Smooth muscle cell (in vitro differentiated cells): ENCODE measurements at regions not wholly inside any gene's neighbourhood (a gene's known extent, or its start where the extent isn't known, plus 50 kb on each side); places are given as distances from the start of the nearest gene placed in this dataset.
"Not testable (repeated sequence)": the region's sequence is repeated elsewhere in the genome, so short reads cannot be mapped to it uniquely, and the experiment has no call there.

Source experiments
- DNase-seq: peaks from one replicate; lab custom pipeline; 2025; ENCODE audit not compliant: unreplicated experiment; lab: John Stamatoyannopoulos, UW
- H2AFZ ChIP-seq: fragments of 200-600 bp; sonication (generic); 2 replicates; pipeline ENCODE4 v1.6.0; 2016; ENCODE audit warnings: antibody characterized with exemption, low read depth, mild to moderate bottlenecking
- H3F3A ChIP-seq: fragments of 200-600 bp; sonication (generic); 2 replicates; pipeline ENCODE4 v1.6.0; 2017; ENCODE audit warnings: antibody characterized with exemption, low read depth
- H3K27ac ChIP-seq: fragments of 200-600 bp; sonication (generic); 2 replicates; pipeline ENCODE4 v1.5.1; 2016; ENCODE audit warnings: low read depth, mild to moderate bottlenecking
- H3K27me3 ChIP-seq: fragments of 200-600 bp; sonication (generic); 2 replicates; pipeline ENCODE4 v1.6.1; 2016; ENCODE audit warnings: low read depth, mild to moderate bottlenecking
- H3K36me3 ChIP-seq: fragments of 200-600 bp; sonication (generic); 2 replicates; pipeline ENCODE4 v1.5.1; 2016; ENCODE audit warnings: low read depth
- H3K4me1 ChIP-seq: fragments of 200-600 bp; sonication (generic); 2 replicates; pipeline ENCODE4 v1.5.1; 2016; ENCODE audit warnings: low read depth
- H3K4me2 ChIP-seq: fragments of 200-600 bp; sonication (generic); 2 replicates; pipeline ENCODE4 v1.6.0; 2016; ENCODE audit warnings: mild to moderate bottlenecking
- H3K4me3 ChIP-seq: fragments of 200-600 bp; sonication (generic); 2 replicates; pipeline ENCODE4 v1.5.1; 2016; ENCODE audit warnings: mild to moderate bottlenecking
- H3K79me2 ChIP-seq: fragments of 200-600 bp; sonication (generic); 2 replicates; pipeline ENCODE4 v1.6.0; 2016; ENCODE audit warnings: low read depth, mild to moderate bottlenecking
- H3K9ac ChIP-seq: fragments of 200-600 bp; sonication (generic); 2 replicates; pipeline ENCODE4 v1.6.0; 2016; ENCODE audit warnings: low read depth
- H3K9me3 ChIP-seq: fragments of 200-600 bp; sonication (generic); replicated peaks from 2 replicates; pipeline ENCODE4 v1.5.1; 2016; ENCODE audit warnings: low read depth
- H4K20me1 ChIP-seq: fragments of 200-600 bp; sonication (generic); 2 replicates; pipeline ENCODE4 v1.6.0; 2016; ENCODE audit warnings: low read depth
- WGBS: methylation state at CpG from one replicate; pipeline ENCODE4 v1.1.7; 2016; ENCODE audit warnings: low lambda C conversion rate; 5-methylcytosine and 5-hydroxymethylcytosine counted together

DNA sequence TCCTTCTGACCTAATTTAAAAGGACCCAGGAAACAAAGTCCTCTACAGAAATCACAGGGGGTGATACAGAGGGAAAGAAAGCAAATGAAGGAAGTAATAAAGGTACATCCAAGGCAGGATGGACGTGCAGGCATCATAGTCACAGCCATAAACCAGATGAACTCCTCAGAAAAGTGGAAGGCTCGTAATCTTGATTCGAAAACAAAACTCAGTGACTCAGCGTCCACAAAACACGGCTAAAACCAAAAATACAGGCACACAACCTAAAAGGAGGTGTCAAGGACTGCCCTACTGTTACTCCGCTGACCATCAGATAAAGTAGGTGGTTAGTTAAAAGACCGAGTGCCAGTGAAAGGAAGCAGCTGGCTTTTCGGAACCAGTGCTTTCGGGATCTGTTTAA, 81.5 kb downstream of the TRIM69 start:
- DNase-seq, H3K4me3 ChIP-seq, H3K9ac ChIP-seq, H3K79me2 ChIP-seq, H3K4me1 ChIP-seq, H3K9me3 ChIP-seq, H3K27ac ChIP-seq, H3K36me3 ChIP-seq, H4K20me1 ChIP-seq, H3F3A ChIP-seq, H2AFZ ChIP-seq: not testable (repeated sequence)
- Histone ChIP-seq H3K27me3 (peaks cover 17% of the 10 kb centered on the region), H3K4me2 (peak overlapping the region; percentile 10)
- 25% methylated on average over 8 of the region's 9 CpGs for WGBS

DNA sequence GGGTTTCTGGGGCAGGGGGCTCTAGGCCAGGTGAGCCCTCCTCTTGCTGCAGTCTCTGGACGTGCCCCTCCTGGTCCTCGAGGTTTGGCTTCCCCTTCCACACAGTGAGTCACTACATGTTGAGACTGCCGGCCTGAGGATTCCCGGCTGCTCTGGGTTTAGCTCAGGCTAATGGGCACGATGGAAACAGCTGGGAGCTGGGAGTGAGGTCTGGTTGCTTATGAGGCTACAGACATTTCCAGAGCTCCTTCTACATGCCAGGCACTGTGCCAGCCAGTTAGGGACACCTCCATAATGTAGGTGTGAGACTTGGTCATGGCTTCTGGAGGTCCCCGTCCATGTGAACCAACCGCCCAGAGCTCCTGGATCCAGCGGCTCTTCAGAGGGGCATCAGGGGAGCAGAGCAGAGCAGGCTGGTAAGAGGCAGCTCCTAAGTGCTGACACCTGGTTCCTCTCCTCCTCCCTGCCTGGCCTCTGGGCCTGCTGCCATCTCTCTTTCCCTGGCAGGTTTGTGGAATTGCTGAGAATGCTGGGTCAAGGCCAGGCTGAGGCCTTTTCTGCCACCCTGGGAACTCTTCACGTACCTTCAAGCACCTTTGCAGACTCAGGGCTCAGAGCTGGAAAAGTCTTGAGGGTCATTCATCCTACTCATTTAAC, 83.1 kb downstream of the TRIM69 start:
- DNase-seq, H3K27me3 ChIP-seq, H2AFZ ChIP-seq, H3K4me1 ChIP-seq, H3K4me3 ChIP-seq, H4K20me1 ChIP-seq, H3K9ac ChIP-seq, H3K27ac ChIP-seq, H3K9me3 ChIP-seq, H3F3A ChIP-seq, H3K4me2 ChIP-seq, H3K36me3 ChIP-seq, H3K79me2 ChIP-seq: not testable (repeated sequence)
- WGBS, result 61% methylated on average over 9 of the region's 9 CpGs

DNA sequence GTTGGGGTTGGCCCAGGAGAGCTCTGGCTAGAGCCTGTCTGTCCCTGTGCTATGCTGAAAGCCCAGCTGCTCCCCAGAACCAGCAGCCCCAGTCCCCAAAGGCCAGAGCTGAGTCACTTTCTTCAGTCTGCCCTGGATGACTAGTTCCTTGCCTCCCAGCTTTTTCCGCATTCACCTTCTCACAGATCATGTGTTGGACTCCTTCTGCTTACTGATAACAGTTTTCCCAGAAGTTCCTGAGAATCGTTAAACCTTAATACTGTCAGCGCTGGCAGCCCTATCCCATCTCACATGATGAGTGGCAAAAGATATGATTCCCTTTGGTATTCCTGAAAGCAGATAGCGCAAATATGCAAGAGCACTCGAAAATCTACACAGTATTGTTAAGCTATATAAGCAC, 84.2 kb downstream of the TRIM69 start:
- not testable (repeated sequence) for H2AFZ ChIP-seq, H3K79me2 ChIP-seq, H3K4me1 ChIP-seq, H4K20me1 ChIP-seq, H3K4me3 ChIP-seq, H3K27ac ChIP-seq, H3K9me3 ChIP-seq, H3K27me3 ChIP-seq, H3F3A ChIP-seq, H3K9ac ChIP-seq, H3K36me3 ChIP-seq, DNase-seq
- 38% methylated on average over 5 of the region's 5 CpGs for WGBS
- peak overlapping the region; percentile 10 for H3K4me2 ChIP-seq

DNA sequence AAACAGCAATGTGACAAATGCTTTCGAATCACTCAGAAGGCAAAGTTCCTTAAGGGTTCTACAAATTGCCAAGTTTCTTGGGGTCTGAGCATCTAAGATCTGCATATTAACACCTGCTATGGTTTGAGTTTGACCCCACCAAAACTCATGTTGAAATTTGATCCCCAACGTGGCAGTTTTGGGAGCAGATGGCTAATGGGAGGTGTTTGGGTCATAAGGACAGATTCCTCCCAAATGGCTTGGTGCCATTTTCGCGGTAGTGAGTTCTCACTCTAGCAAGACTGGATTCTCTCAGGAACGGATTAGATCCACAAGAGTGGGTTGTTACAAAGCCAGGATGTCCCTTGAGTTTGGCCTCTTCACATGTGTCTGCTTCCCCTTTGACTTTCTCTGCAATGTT, 84.6 kb downstream of the TRIM69 start:
- 91% methylated on average over 5 of the region's 5 CpGs for WGBS
- H3K27ac ChIP-seq, DNase-seq: not testable (repeated sequence)

DNA sequence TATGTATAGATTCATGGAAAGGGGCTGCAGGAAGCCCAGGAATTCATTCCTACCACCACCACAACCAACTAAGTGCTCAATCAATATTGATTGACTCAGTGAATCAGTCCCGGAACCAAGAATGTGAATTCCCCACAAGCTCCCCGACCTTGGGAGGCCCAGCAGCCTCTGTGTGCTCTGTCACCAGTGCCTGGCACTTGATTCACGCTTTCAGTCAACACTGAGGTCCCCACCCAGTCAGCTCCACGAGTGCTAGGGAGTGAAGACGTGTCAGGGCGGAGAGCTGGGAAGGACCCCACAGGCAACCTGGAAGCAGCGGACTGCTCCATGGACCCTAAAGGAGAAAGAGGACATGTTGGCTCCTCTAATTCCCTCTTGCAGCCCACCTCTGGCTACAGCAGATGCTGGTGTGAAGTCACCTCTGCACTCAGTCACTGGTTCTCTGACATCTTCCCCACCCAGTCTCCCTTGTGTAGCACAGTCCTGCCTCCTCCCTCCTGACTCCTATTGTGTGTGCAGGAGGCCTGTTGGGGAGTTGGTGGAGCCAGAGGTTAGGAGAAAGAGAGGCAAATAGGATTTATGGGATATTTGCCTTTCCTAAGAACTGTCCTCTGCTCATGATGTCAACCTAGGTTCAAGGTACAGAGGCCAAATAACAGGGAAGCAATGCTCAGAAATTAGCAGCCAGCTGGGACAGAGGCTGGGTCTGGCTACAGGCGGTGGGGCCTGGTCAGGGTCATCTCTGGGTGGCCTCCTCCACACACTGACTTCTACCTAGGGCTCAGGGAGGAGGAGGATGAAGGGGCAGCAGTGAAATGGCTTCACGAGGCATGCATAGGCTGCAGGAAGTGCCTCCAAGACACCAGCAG, 88.2 kb downstream of the TRIM69 start:
- not testable (repeated sequence) for H3K36me3 ChIP-seq, H3K4me2 ChIP-seq, H3K27me3 ChIP-seq, H4K20me1 ChIP-seq, H3K9ac ChIP-seq, H3K9me3 ChIP-seq, H3K4me1 ChIP-seq, H3K79me2 ChIP-seq, H2AFZ ChIP-seq, H3K27ac ChIP-seq, H3K4me3 ChIP-seq, DNase-seq, H3F3A ChIP-seq
- 93% methylated on average over 1 of the region's 9 CpGs for WGBS

More for the DNA sequence above, 84.6 kb downstream of the TRIM69 start:
- H3K79me2 ChIP-seq, H4K20me1 ChIP-seq, H3F3A ChIP-seq, H3K4me1 ChIP-seq, H3K27me3 ChIP-seq, H3K36me3 ChIP-seq, H3K9ac ChIP-seq, H3K9me3 ChIP-seq, H2AFZ ChIP-seq, H3K4me3 ChIP-seq: not testable (repeated sequence)
- H3K4me2 ChIP-seq, result peak overlapping the region; percentile 10

DNA sequence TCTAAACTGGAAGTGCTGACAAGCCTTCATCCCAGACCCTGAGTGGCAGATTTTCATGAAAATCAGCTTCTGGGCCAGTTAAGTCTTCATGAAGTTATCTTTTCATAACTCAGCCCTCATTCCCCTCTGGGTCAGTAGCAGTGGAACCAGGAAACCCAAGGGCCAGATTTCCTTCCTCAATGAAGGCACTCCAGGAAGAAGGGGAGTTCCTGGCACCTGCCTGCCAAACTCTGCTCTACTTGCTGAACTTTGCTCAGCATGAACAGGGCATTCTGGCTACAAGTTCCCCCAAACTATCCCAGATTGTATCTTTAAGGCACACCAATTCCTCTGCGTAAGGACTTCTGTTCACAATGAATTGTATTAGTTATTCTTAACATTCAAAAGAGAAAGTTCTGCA, 90.3 kb downstream of the TRIM69 start:
- H2AFZ ChIP-seq, H3K4me2 ChIP-seq, H4K20me1 ChIP-seq, H3K4me3 ChIP-seq, H3K9ac ChIP-seq, H3K36me3 ChIP-seq, H3K9me3 ChIP-seq, H3F3A ChIP-seq, DNase-seq, H3K27ac ChIP-seq, H3K27me3 ChIP-seq, H3K4me1 ChIP-seq, H3K79me2 ChIP-seq: not testable (repeated sequence)
- 85% methylated on average over 1 of the region's 1 CpG for WGBS

DNA sequence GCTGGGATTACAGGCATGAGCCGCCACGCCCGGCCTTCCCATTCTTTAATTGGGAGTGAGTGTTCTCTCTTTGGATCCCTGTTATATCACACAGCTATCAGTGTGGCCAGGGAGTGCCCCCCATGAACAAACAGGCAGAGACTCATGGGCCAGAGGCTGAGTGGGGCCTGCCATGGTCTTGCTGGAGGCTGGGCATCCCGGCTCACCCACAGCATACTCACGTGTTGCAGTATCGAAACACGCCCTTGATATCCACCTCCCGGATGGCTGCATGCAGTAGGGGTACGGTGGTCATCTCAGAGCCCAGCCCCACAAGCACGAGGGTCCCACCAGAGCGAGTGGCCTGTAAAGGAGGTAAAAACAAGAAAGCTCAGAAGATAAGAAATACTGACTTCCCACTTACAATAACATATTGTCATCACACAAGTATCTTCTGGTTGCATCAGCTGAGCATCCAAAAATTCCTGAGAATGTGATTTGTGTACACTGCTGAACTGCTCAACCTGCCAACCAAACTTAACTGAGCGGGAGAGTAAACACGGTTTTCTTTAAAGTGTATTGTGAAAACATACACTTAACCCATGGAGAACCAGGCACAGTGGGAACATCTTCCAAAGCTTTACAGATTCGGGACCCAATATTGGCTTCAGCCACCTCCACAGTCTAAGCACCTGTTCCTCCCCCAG, 92.0 kb downstream of the TRIM69 start:
- 97% methylated on average over 11 of the region's 14 CpGs for whole genome bisulfite sequencing
- not testable (repeated sequence) for H3K27me3 ChIP-seq, H3K9ac ChIP-seq, H3K79me2 ChIP-seq, H3K4me1 ChIP-seq, H3F3A ChIP-seq, H3K27ac ChIP-seq, H3K36me3 ChIP-seq, H4K20me1 ChIP-seq, H3K4me3 ChIP-seq, H3K9me3 ChIP-seq, DNase-seq, H3K4me2 ChIP-seq, H2AFZ ChIP-seq

DNA sequence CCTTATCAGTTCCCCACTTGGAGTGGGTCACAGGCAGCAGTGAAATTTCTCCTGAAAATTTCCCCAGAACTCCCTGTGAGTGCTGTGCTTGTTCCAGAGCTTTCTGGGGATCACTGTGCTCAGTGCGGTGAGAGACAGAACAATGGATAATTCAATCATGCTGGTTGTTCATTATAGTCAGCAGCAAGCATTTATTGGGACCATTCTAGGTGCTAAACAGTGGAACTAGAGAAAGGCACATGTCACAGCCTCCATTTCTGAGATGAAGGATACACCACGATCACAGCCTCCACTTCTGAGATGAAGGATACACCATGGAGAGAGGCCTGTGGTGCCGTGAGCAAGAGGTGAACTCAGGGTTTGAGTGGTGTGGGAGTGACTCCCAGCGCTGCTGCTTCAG, 92.8 kb downstream of the TRIM69 start:
- H3K27me3 ChIP-seq, H3K9me3 ChIP-seq, H3K4me2 ChIP-seq, H3F3A ChIP-seq, H4K20me1 ChIP-seq, H3K36me3 ChIP-seq, H3K79me2 ChIP-seq, H3K4me1 ChIP-seq, DNase-seq, H3K9ac ChIP-seq, H3K4me3 ChIP-seq, H2AFZ ChIP-seq, H3K27ac ChIP-seq: not testable (repeated sequence)
- WGBS, result 94% methylated on average over 3 of the region's 4 CpGs
